Activated naive CD4-positive, alpha-beta T cell treated with anti-CD3 and anti-CD28 coated beads, Interleukin-2, amount 50 U/mL, for 72 hours (primary cell): ENCODE measurements at regions not wholly inside any gene's neighbourhood (a gene's known extent, or its start where the extent isn't known, plus 50 kb on each side); places are given as distances from the start of the nearest gene placed in this dataset.

Experiments used
- ATAC-seq, 2 donors: fragments of 150-1000 bp; cut with Tn5 transposase; 2 replicates each; pipeline ENCODE4 v1.10.0; 2021; ENCODE audit warnings: mild to moderate bottlenecking in 2 of 2, moderate library complexity in 2 of 2
- DNase-seq, 2 donors: peaks; one replicate each; pipeline ENCODE4 v3.0.0; 2021 to 2022; ENCODE audit warnings: low spot score in 2 of 2
- H3K27ac Mint-ChIP-seq, 2 donors: one replicate each; pipeline ENCODE4 v1.8.0; 2022; ENCODE audit warnings: mild to moderate bottlenecking in 2 of 2, mixed read lengths in 2 of 2
- H3K36me3 Mint-ChIP-seq, 2 donors: one replicate each; pipeline ENCODE4 v1.8.0; 2022; ENCODE audit warnings: mixed read lengths in 2 of 2
- H3K9me3 Mint-ChIP-seq, 2 donors: one replicate each; pipeline ENCODE4 v1.8.0; 2022; ENCODE audit warnings: mixed read lengths in 2 of 2

DNA sequence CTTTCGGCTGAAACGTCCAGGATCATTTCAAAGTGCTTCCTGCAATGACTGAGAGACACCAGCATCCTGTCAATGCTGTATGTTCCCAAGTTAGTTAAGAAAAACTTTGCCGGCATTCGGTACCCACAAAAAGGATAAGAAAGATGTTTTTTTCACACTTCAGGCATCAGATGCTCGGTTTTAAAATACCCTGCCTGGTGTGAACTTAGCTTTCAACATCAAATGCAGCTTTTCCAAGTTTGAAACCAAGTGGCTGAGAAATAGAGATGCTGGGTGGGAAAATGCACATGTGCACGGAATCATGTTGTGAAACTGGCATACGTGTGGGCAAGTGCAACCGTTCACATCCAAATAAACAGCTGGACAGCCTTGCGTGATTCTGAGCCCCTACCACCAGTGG lies 254.9 kb upstream of the IGF1R start:
- Mint-ChIP-seq H3K27ac (no peak overlapping the region), H3K9me3 (no peaks in the 10 kb centered on the region), H3K36me3 (no peaks in the 10 kb centered on the region)
- no peak for DNase-seq
- ATAC-seq = no peak

DNA sequence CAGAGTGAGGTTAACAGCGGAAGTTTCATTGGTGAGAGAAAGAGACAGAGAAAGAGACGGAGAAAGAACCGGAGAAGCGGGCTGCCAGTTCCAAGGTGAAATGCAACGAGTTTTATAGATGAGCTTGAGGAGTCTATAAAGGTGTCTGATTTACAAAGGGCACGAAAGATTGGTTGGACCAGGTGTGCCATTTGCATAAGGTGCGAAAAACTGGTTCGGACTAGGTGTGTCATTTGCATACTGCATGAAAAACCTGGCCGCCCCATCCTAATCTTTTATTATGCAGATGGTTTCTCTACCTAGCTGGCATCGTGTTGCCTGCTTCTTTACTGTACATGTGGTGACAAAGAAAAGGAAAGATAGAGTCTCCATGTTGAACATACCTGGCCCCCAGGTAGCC lies 253.8 kb upstream of the IGF1R start:
- H3K9me3 Mint-ChIP-seq = no peaks in the 10 kb centered on the region
- H3K27ac Mint-ChIP-seq = no peak overlapping the region
- no peaks in the 10 kb centered on the region for H3K36me3 Mint-ChIP-seq
- ATAC-seq (no peak), DNase-seq (no peak)

GRCh38 chr15:98395974-98396610 lies 252.2 kb upstream of the IGF1R start:
- ATAC-seq (no peak), DNase-seq (no peak)
- Mint-ChIP-seq H3K27ac (no peak overlapping the region), H3K9me3 (no peaks in the 10 kb centered on the region), H3K36me3 (no peaks in the 10 kb centered on the region)

DNA sequence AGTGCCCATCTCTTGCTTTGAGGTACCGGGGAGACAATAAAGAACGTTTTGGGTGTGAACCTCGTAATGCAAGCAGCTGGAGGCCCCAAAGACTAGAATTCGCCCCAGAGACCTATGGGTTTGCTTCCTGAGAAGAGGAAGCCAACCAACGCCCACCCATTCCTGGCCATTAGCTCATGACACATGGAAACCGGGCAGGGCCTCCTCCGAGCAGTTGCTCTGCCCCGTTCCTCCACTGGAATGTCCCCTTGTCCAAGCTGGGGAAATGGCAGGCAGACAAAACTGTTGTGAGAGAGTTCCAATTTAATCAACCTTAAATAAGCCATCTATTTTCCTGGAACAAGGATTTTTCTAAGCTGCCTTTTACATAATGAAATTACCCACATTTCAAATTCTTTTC lies 250.9 kb upstream of the IGF1R start:
- no peak for DNase-seq
- Mint-ChIP-seq H3K9me3 (no peaks in the 10 kb centered on the region), H3K36me3 (no peaks in the 10 kb centered on the region), H3K27ac (no peak overlapping the region)
- ATAC-seq = no peak

DNA sequence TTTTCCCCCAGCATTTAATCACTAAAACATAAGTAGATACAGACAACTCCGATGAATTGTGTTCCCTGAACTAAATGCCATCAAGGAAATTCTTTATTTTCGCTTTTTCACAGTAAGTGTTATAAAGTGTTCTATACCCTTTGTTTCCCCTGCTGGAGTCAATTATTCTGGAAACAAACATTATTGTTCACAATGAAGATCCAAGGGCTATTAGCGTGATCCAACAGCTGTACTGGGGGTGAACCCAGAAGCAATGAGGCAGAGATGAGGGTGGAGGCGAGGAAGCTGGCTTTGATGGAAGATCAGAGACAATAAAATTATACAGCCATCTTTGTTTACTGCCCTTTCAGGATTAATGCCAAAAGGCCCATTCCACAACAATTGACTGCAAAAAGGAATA lies 250.3 kb upstream of the IGF1R start:
- DNase-seq = no peak
- Mint-ChIP-seq H3K27ac (no peak overlapping the region), H3K36me3 (no peaks in the 10 kb centered on the region), H3K9me3 (no peaks in the 10 kb centered on the region)
- ATAC-seq = no peak

DNA sequence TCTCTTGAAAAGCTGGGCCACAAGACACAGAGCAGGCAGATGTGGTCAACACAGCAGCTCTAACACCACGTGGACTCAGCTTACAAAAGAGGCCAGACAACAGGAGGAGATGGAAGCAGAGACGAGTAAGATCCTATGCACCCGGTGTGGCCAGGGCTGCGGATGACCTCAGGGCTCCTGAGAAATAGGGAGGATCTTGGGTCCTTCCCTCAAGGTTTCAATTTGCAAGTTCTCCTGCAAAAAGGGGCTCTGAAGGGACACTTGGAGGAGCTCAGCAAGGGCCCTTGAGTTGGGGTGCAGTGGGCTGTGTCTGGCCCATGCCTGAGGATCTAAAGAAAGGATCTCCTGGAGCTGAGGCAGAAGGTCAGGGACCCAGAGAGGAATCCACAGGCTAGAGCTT lies 249.5 kb upstream of the IGF1R start:
- DNase-seq (no peak), ATAC-seq (no peak)
- no peak overlapping the region for H3K27ac Mint-ChIP-seq
- no peaks in the 10 kb centered on the region for H3K9me3 Mint-ChIP-seq
- H3K36me3 Mint-ChIP-seq = no peaks in the 10 kb centered on the region

DNA sequence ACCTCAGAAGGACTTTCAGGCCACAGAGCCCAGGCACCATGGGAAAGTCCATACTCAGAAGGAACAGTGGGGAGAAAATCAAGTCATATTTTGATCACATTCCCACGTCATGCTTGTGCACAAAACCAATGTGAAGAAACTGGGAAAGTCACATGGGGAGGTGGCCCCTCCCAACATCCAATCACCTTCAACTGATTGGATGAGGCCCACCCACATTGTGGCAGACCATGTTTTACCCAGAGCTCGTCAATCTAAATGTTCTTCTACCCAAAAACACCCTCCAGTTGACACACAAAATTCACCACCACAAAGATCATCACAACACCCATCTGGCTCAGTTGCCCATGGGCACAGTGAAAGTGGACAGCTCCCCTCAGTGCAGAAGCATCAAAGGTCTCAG lies 248.2 kb upstream of the IGF1R start:
- H3K27ac Mint-ChIP-seq = no peak overlapping the region
- DNase-seq = no peak
- H3K9me3 Mint-ChIP-seq = no peaks in the 10 kb centered on the region
- no peaks in the 10 kb centered on the region for H3K36me3 Mint-ChIP-seq
- ATAC-seq = no peak

GRCh38 chr15:98401029-98401428 lies 247.3 kb upstream of the IGF1R start:
- DNase-seq (no peak), ATAC-seq (no peak)
- Mint-ChIP-seq H3K27ac (no peak overlapping the region), H3K36me3 (no peaks in the 10 kb centered on the region), H3K9me3 (no peaks in the 10 kb centered on the region)

DNA sequence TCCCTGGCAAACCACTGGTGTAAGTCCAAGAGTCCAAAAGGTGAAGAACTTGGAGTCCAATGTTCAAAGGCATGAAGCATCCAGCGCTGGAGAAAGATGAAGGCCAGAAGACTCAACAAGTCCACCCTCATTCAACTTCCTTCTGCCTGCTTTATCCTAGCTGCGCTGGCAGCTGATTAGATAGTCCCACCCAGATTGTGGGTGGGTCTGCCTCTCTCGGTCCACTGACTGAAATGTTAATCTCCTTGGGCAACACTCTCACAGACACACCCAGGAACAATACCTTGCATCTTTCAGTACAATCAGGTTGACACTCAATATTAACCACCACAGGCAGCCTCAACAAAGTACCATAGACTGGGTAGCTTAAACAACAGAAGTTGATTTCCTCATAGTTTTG lies 245.9 kb upstream of the IGF1R start:
- ATAC-seq (no peak), DNase-seq (no peak)
- no peaks in the 10 kb centered on the region for H3K9me3 Mint-ChIP-seq
- H3K27ac Mint-ChIP-seq = no peak overlapping the region
- H3K36me3 Mint-ChIP-seq = no peaks in the 10 kb centered on the region

- Mint-ChIP-seq H3K36me3 (no peaks in the 10 kb centered on the region), H3K27ac (no peak overlapping the region), H3K9me3 (no peaks in the 10 kb centered on the region)
- DNase-seq (no peak), ATAC-seq (no peak)
These were observed 245.2 kb upstream of the IGF1R start for GRCh38 chr15:98403169-98403568.

DNA sequence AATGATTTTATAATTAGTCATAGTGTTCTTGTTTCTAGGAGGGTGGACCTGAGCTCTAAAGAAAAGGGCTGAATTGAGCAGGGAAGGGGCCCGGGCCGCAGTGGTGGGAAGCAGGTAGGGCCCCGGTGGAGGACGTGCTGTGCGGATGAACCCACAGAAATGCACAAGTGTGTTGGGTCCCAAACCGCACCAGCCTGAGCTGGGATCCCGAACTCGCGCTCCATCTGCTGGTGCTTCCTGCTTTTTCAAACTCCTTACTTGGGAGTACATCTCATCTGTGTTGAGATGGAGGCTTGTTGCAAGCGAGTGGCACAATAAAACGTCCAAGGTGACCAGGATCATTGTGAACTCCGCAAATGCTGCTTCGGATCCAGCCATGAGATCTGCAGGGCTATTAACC lies 244.8 kb upstream of the IGF1R start:
- ATAC-seq = no peak
- no peaks in the 10 kb centered on the region for H3K36me3 Mint-ChIP-seq

DNA sequence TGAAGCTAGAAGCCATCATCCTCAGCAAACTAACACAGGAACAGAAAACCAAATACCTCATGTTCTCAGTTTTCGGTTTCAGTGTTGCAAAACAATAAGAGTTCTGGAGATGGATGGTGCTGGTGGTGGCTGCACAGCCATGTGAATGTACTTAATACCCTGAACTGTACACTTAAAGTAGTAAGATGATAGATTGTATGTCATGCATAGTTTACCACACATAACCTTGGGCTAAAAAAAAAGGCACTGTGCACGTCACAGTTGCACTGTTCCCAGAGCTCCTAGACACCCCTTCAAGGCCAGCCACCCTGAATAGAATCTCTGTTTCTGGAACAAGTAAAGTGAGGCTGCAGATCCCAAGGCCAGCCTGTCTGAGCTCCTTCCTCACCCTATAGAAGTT lies 243.3 kb upstream of the IGF1R start:
- DNase-seq = no peak
- H3K36me3 Mint-ChIP-seq = no peaks in the 10 kb centered on the region
- no peak overlapping the region for H3K27ac Mint-ChIP-seq
- H3K9me3 Mint-ChIP-seq = no peaks in the 10 kb centered on the region
- ATAC-seq = no peak

More for the DNA sequence above, 244.8 kb upstream of the IGF1R start:
- no peaks in the 10 kb centered on the region for H3K9me3 Mint-ChIP-seq
- no peak for DNase-seq
- no peak overlapping the region for H3K27ac Mint-ChIP-seq

DNA sequence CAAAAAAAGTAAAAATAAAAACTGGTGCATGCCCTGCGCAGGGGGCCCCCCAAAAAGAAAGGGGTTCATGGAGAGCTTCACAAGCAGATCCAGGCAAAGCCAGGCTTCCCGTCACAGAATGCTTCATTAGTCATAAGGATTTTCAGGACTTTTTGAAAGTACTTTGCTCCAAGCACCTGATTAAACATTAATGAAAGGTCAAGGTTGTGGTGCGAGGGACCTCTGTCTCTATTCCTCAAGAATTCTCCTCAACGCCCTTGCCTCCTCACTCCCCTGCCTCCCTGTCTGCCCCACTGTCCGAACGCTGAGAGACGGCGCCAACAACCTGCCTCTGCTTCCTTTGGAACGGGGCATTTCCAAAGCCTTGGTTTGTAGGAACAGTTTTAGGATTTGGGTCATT lies 240.1 kb upstream of the IGF1R start:
- ATAC-seq = no peak
- Mint-ChIP-seq H3K9me3 (no peaks in the 10 kb centered on the region), H3K36me3 (no peaks in the 10 kb centered on the region), H3K27ac (no peak overlapping the region)
- DNase-seq = no peak

- no peak for DNase-seq
- no peak for ATAC-seq
- Mint-ChIP-seq H3K36me3 (no peaks in the 10 kb centered on the region), H3K9me3 (no peaks in the 10 kb centered on the region), H3K27ac (no peak overlapping the region)
These were observed 238.0 kb upstream of the IGF1R start for GRCh38 chr15:98410328-98410727.

- H3K36me3 Mint-ChIP-seq = no peaks in the 10 kb centered on the region
- no peaks in the 10 kb centered on the region for H3K9me3 Mint-ChIP-seq
- ATAC-seq (no peak), DNase-seq (no peak)
- H3K27ac Mint-ChIP-seq = no peak overlapping the region
These were observed 235.5 kb upstream of the IGF1R start for GRCh38 chr15:98412852-98413251.

- H3K27ac Mint-ChIP-seq = no peak overlapping the region
- DNase-seq (no peak), ATAC-seq (no peak)
- no peaks in the 10 kb centered on the region for H3K36me3 Mint-ChIP-seq
- H3K9me3 Mint-ChIP-seq = no peaks in the 10 kb centered on the region
These were observed 234.3 kb upstream of the IGF1R start for GRCh38 chr15:98413933-98414546.

DNA sequence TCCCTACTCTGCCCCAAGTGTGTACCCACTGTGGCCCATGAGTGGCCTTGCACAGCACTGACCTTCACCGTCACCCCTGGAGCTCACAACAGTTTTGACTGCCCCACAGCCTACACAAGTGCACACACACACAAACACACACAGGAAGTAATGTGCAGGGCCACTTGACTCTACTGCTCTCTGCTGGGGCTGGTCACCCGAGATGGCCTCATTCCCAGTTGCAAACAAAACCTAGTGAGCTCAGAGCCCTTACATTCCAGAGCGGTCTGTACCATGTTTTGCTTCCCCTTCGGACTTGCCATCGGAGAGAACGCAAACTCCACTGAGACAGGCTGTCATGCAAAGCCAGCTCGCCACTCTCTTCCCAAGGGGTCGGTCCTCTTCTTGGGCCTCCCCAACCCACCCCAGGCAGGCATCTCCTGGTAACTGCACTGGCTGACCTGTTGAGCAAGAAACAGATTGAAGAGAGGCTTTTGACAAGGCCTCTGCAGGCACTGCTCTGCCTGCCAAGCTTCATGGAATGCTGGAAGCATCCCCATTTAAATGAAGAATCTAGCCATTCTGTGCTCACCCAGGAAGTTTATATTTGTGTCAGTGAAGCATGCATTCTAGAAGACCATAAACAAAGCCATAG lies 232.0 kb upstream of the IGF1R start:
- Mint-ChIP-seq H3K27ac (no peak overlapping the region), H3K36me3 (no peaks in the 10 kb centered on the region), H3K9me3 (no peaks in the 10 kb centered on the region)
- DNase-seq = no peak
- ATAC-seq = no peak

DNA sequence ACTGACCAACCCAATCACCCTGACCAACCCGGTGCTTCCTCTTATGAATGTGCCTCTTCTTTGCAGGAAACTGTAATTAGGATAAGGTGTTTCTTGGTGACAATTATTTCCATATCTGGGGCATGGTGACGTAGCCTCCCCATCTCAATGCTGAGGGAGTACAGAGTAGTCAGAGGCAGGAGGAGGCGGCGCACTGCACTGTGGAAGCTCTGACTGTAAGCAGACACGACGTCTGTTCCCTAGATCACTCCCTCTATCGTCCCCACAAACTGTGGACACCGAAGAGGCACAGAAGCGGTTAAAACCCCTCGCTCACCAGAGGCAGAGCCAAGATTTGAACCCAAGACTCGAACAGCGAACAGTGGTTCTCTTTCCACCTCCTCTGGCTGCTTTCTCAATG lies 231.0 kb upstream of the IGF1R start:
- Mint-ChIP-seq H3K9me3 (no peaks in the 10 kb centered on the region), H3K27ac (no peak overlapping the region), H3K36me3 (no peaks in the 10 kb centered on the region)
- ATAC-seq (no peak), DNase-seq (no peak)
